ENCODE measurements at regions not wholly inside any gene's neighbourhood (a gene's known extent, or its start where the extent isn't known, plus 50 kb on each side); places are given as distances from the start of the nearest gene placed in this dataset.

- DNase-seq: no peak
These were observed 114.2 kb upstream of the EEA1 start for GRCh38 chr12:93043192-93043876.

GRCh38 chr12:93043877-93044209 lies 114.7 kb upstream of the EEA1 start:
- DNase-seq: no peak

GRCh38 chr12:93047118-93047517 lies 118.0 kb upstream of the EEA1 start:
- no peak for DNase-seq

GRCh38 chr12:93048656-93049055 lies 119.6 kb upstream of the EEA1 start:
- no peak for DNase-seq

- peak; percentile 63 for DNase-seq
These were observed 121.1 kb upstream of the EEA1 start for GRCh38 chr12:93050026-93050747.

GRCh38 chr12:93050748-93051081 lies 121.6 kb upstream of the EEA1 start:
- no peak for DNase-seq

- no peak for DNase-seq
These were observed 124.9 kb upstream of the EEA1 start for GRCh38 chr12:93054021-93054420.

- no peak for DNase-seq
These were observed 126.1 kb upstream of the EEA1 start for GRCh38 chr12:93055221-93055620.

- no peak for DNase-seq
These were observed 128.0 kb upstream of the EEA1 start for GRCh38 chr12:93056971-93057535.

GRCh38 chr12:93058280-93058679 lies 129.2 kb upstream of the EEA1 start:
- no peak for DNase-seq

- DNase-seq: no peak
These were observed 130.2 kb upstream of the EEA1 start for GRCh38 chr12:93059288-93059687.

- DNase-seq: no peak
These were observed 131.0 kb upstream of the EEA1 start for GRCh38 chr12:93059925-93060665.

GRCh38 chr12:93060666-93061472 lies 131.8 kb upstream of the EEA1 start:
- peak; percentile 62 for DNase-seq

- no peak for DNase-seq
These were observed 132.7 kb upstream of the EEA1 start for GRCh38 chr12:93061473-93062419.

GRCh38 chr12:93065896-93066295 lies 136.8 kb upstream of the EEA1 start:
- no peak for DNase-seq

- no peak for DNase-seq
These were observed 143.2 kb upstream of the EEA1 start for GRCh38 chr12:93072340-93072739.

- DNase-seq: no peak
These were observed 144.2 kb upstream of the EEA1 start for GRCh38 chr12:93073324-93073723.

- no peak for DNase-seq
These were observed 149.0 kb upstream of the EEA1 start for GRCh38 chr12:93078059-93078458.

- no peak for DNase-seq
These were observed 149.5 kb upstream of the EEA1 start for GRCh38 chr12:93078577-93078976.

- no peak for DNase-seq
These were observed 150.2 kb upstream of the EEA1 start for GRCh38 chr12:93079271-93079670.

GRCh38 chr12:93079976-93080375 lies 150.9 kb upstream of the EEA1 start:
- no peak for DNase-seq

GRCh38 chr12:93080452-93080851 lies 151.4 kb upstream of the EEA1 start:
- no peak for DNase-seq

Data from fibroblast of skin of back (primary cell).